SK-N-SH (cell line): ENCODE measurements at regions not wholly inside any gene's neighbourhood (a gene's known extent, or its start where the extent isn't known, plus 50 kb on each side); places are given as distances from the start of the nearest gene placed in this dataset.

Experiments
- CTCF ChIA-PET: fragments of 300-600, 350-600 bp; formaldehyde crosslinking; extraction: SDS; loops from one replicate; lab custom pipeline; 2021; lab: Yijun Ruan, JAX
- POLR2A ChIA-PET: fragments of 350-600 bp; sonication (Branson Sonifier 250); formaldehyde crosslinking; extraction: SDS; loops from one replicate; lab custom pipeline; 2020; ENCODE audit warnings: antibody characterized with exemption, inconsistent platforms; lab: Yijun Ruan, JAX
- DNase-seq: peaks from one replicate; pipeline ENCODE4 v3.0.0; 2012
- H2AFZ ChIP-seq: fragments of 200-600 bp; sonication (generic); 2 replicates; pipeline ENCODE4 v1.8.1; 2016; ENCODE audit warnings: antibody characterized with exemption, mild to moderate bottlenecking, low read depth
- H3F3A ChIP-seq: fragments of 200-600 bp; sonication (generic); replicated peaks from 2 replicates; pipeline ENCODE3; 2016; ENCODE audit warnings: antibody characterized with exemption, mild to moderate bottlenecking; ENCODE audit not compliant: insufficient read depth
- H3K27ac ChIP-seq, 2 experiments: fragments of 200-500 bp in 1 of 2; fragments of 200-600 bp in 1 of 2; sonication (Bioruptor generic) in 1 of 2; sonication (generic), shearing (Covaris generic) in 1 of 2; 2 replicates each; pipeline versions ENCODE4 v1.5.1 to v1.6.1; 2014 to 2016; ENCODE audit warnings: low read depth in 2 of 2, inconsistent platforms in 1 of 2, low read length in 1 of 2, mild to moderate bottlenecking in 1 of 2, mixed read lengths in 1 of 2
- H3K27me3 ChIP-seq: fragments of 200-600 bp; sonication (generic), shearing (Covaris generic); 2 replicates; pipeline ENCODE4 v1.6.1; 2016; ENCODE audit warnings: mixed run types; ENCODE audit not compliant: insufficient read depth
- H3K36me3 ChIP-seq, 2 experiments: fragments of 200-500 bp in 1 of 2; fragments of 200-600 bp in 1 of 2; sonication (Bioruptor generic) in 1 of 2; sonication (generic) in 1 of 2; replicated peaks in 1 of 2; 2 replicates each; pipeline versions ENCODE3 to v1.5.1; 2014 to 2016; ENCODE audit warnings: low read length in 1 of 2, mild to moderate bottlenecking in 1 of 2; ENCODE audit not compliant: insufficient read depth in 2 of 2, control insufficient read depth in 1 of 2
- H3K4me1 ChIP-seq, 2 experiments: fragments of 200-500 bp in 1 of 2; fragments of 200-600 bp in 1 of 2; sonication (Bioruptor generic) in 1 of 2; sonication (generic), shearing (Covaris generic) in 1 of 2; 2 replicates each; pipeline versions ENCODE4 v1.5.1 to v1.6.1; 2014 to 2016; ENCODE audit warnings: low read depth in 1 of 2, low read length in 1 of 2, mixed run types in 1 of 2; ENCODE audit not compliant: insufficient read depth in 2 of 2, control insufficient read depth in 1 of 2
- H3K4me2 ChIP-seq: fragments of 200-600 bp; sonication (generic), shearing (Covaris generic); 2 replicates; pipeline ENCODE4 v1.6.1; 2017; ENCODE audit warnings: mixed run types
- H3K4me3 ChIP-seq, 2 experiments: fragments of 200-500 bp in 1 of 2; fragments of 200-600 bp in 1 of 2; sonication (Bioruptor generic) in 1 of 2; sonication (generic), shearing (Covaris generic) in 1 of 2; 2 replicates each; pipeline versions ENCODE4 v1.5.1 to v1.8.1; 2014 to 2016; ENCODE audit warnings: low read depth in 2 of 2, inconsistent platforms in 1 of 2, low read length in 1 of 2, mild to moderate bottlenecking in 1 of 2, mixed read lengths in 1 of 2, moderate library complexity in 1 of 2
- H3K79me2 ChIP-seq: fragments of 200-600 bp; sonication (generic); 2 replicates; pipeline ENCODE4 v1.8.1; 2017; ENCODE audit warnings: mild to moderate bottlenecking; ENCODE audit not compliant: insufficient read depth
- H3K9ac ChIP-seq: fragments of 200-600 bp; sonication (generic); 2 replicates; pipeline ENCODE4 v1.6.1; 2017; ENCODE audit warnings: mixed run types
- H3K9me2 ChIP-seq: fragments of 200-600 bp; sonication (generic); 2 replicates; pipeline ENCODE4 v1.6.1; 2017; ENCODE audit warnings: mixed run types
- H3K9me3 ChIP-seq: fragments of 200-600 bp; sonication (generic); 2 replicates; pipeline ENCODE4 v1.6.1; 2017; ENCODE audit warnings: mixed run types, mild to moderate bottlenecking, moderate library complexity
- H4K20me1 ChIP-seq: fragments of 200-600 bp; sonication (generic); 2 replicates; pipeline ENCODE4 v1.6.1; 2017; ENCODE audit warnings: mild to moderate bottlenecking, mixed run types; ENCODE audit not compliant: insufficient read depth
- EZH2phosphoT487 ChIP-seq: fragments of 200-600 bp; sonication (generic); IDR thresholded peaks from 2 replicates; pipeline ENCODE4 v1.6.1; 2017; ENCODE audit warnings: low read depth, mixed run types, mild to moderate bottlenecking, antibody characterized with exemption, moderate library complexity, borderline replicate concordance
- GATA2 ChIP-seq: sonication (generic); formaldehyde crosslinking; IDR thresholded peaks from 2 replicates; pipeline ENCODE4 v1.5.0; 2020; ENCODE audit warnings: mild to moderate bottlenecking, missing genetic modification reagents
- JUND ChIP-seq: IDR thresholded peaks from 2 replicates; pipeline ENCODE4 v1.4.0; 2012
- NFIC ChIP-seq: IDR thresholded peaks from 2 replicates; pipeline ENCODE4 v1.4.0; 2012; ENCODE audit warnings: borderline replicate concordance
- RFX5 ChIP-seq: IDR thresholded peaks from 2 replicates; pipeline ENCODE4 v1.6.1; 2012; ENCODE audit warnings: mild to moderate bottlenecking, improper control_type of control experiment, low read length
- SIN3A ChIP-seq: IDR thresholded peaks from 2 replicates; pipeline ENCODE4 v1.6.1; 2012; ENCODE audit warnings: low read depth, mild to moderate bottlenecking, low read length, moderate library complexity, borderline replicate concordance
- WGBS: methylation state at CpG from one replicate; pipeline ENCODE4 v1.1.6; 2017; ENCODE audit warnings: low lambda C conversion rate; 5-methylcytosine and 5-hydroxymethylcytosine counted together
- TF ChIP-seq, protein P1 (sequence below): IDR thresholded peaks from 2 replicates; pipeline ENCODE4; 2012
- TF ChIP-seq, protein P2 (sequence below): fragments of 150-350 bp; IDR thresholded peaks from 2 replicates; pipeline ENCODE4 v1.6.1; 2016; ENCODE audit warnings: mild to moderate bottlenecking, low read depth, low read length
- TF ChIP-seq, protein P3 (sequence below): IDR thresholded peaks from 2 replicates; pipeline ENCODE4 v1.4.0; 2012; ENCODE audit warnings: low read depth
- TF ChIP-seq, protein P4 (sequence below): IDR thresholded peaks from 2 replicates; pipeline ENCODE4 v1.6.1; 2012; ENCODE audit warnings: mild to moderate bottlenecking, low read depth, low read length, moderate library complexity
- TF ChIP-seq, protein P5 (sequence below): IDR thresholded peaks from 2 replicates; pipeline ENCODE4 v1.4.0; 2012; ENCODE audit warnings: low read depth, borderline replicate concordance

DNA sequence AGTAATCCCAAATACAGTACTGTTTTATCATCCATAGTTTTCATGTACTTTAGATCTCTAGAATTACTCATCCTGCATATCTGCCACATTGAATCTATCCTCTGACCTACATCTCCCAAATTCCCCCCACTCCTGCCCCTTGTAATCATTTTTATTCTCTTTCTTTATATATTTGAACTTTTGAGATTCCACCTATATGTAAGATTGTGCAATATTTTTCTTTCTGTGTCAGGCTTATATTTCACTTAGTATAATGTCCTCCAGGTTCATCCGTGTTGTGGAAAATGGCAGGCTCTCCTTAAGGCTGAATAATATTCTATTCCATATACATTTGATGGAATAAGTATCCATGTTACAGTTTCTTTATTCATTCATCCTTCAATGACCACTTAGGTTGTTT is 640.4 kb downstream of the POM121L12 start:
- no peaks in the 10 kb centered on the region for H3K36me3 ChIP-seq
- H3K9me3 ChIP-seq, result peaks cover 16% of the 10 kb centered on the region; the same call in 1 of the 2 replicates
- no peaks in the 10 kb centered on the region for H3F3A ChIP-seq
- ChIA-PET CTCF (no interaction called here), POLR2A (no interaction called here)
- H3K79me2 ChIP-seq, result no peaks in the 10 kb centered on the region
- no peaks in the 10 kb centered on the region for H4K20me1 ChIP-seq
- H3K4me1 ChIP-seq, result no peaks in the 10 kb centered on the region
- 51% methylated on average over 1 of the region's 1 CpG for WGBS
- H3K4me2 ChIP-seq, result no peak overlapping the region
- no peak overlapping the region for H3K9ac ChIP-seq
- peaks cover 4% of the 10 kb centered on the region; the same call in 1 of the 2 replicates for H3K9me2 ChIP-seq
- H3K4me3 ChIP-seq, result no peak overlapping the region
- no peak overlapping the region for H2AFZ ChIP-seq
- no peak for DNase-seq
- TF ChIP-seq, protein P1, sequence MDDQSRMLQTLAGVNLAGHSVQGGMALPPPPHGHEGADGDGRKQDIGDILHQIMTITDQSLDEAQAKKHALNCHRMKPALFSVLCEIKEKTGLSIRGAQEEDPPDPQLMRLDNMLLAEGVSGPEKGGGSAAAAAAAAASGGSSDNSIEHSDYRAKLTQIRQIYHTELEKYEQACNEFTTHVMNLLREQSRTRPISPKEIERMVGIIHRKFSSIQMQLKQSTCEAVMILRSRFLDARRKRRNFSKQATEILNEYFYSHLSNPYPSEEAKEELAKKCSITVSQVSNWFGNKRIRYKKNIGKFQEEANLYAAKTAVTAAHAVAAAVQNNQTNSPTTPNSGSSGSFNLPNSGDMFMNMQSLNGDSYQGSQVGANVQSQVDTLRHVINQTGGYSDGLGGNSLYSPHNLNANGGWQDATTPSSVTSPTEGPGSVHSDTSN, result no peak
- no peak for TF ChIP-seq NFIC
- TF ChIP-seq, protein P2, sequence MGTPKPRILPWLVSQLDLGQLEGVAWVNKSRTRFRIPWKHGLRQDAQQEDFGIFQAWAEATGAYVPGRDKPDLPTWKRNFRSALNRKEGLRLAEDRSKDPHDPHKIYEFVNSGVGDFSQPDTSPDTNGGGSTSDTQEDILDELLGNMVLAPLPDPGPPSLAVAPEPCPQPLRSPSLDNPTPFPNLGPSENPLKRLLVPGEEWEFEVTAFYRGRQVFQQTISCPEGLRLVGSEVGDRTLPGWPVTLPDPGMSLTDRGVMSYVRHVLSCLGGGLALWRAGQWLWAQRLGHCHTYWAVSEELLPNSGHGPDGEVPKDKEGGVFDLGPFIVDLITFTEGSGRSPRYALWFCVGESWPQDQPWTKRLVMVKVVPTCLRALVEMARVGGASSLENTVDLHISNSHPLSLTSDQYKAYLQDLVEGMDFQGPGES, result no peak
- no peak for TF ChIP-seq JUND
- TF ChIP-seq, protein P3, sequence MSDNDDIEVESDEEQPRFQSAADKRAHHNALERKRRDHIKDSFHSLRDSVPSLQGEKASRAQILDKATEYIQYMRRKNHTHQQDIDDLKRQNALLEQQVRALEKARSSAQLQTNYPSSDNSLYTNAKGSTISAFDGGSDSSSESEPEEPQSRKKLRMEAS, result no peak
- no peaks in the 10 kb centered on the region for H3K27me3 ChIP-seq
- no peak overlapping the region for H3K27ac ChIP-seq

DNA sequence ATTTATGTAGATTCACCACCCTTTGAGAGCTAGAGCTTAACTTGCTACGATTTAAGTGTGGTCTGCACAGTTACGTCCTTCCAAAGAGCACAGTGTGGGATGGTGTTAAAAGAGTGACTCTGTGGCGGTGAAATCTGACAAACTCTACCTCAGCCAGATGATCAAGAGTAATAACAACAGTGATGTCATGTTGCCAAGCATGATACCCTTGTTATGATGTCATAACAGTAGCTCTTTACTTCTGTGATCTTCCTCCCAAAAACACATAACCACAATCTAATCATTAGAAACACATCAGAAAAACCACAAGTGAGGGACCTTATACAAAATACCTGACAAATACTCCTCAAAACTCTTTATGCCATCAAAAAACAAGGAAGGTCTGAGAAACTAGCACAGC is 649.3 kb downstream of the POM121L12 start:
- Histone ChIP-seq H3K4me2 (no peak overlapping the region), H3K9me2 (no peaks in the 10 kb centered on the region), H4K20me1 (no peaks in the 10 kb centered on the region), H3K9me3 (peaks cover 13% of the 10 kb centered on the region), H3K4me1 (no peaks in the 10 kb centered on the region), H3K27ac (no peak overlapping the region), H3K9ac (no peak overlapping the region), H3K36me3 (no peaks in the 10 kb centered on the region), H3K27me3 (no peaks in the 10 kb centered on the region), H3K4me3 (no peak overlapping the region), H3F3A (no peaks in the 10 kb centered on the region), H3K79me2 (no peaks in the 10 kb centered on the region), H2AFZ (no peak overlapping the region)
- CTCF ChIA-PET, result interaction anchor here (1.4 kb wide), 1 partner anchor 9 kb away, joined by 4 read pairs; no protein-coding TSS in a partner anchor
- TF ChIP-seq, protein P4, sequence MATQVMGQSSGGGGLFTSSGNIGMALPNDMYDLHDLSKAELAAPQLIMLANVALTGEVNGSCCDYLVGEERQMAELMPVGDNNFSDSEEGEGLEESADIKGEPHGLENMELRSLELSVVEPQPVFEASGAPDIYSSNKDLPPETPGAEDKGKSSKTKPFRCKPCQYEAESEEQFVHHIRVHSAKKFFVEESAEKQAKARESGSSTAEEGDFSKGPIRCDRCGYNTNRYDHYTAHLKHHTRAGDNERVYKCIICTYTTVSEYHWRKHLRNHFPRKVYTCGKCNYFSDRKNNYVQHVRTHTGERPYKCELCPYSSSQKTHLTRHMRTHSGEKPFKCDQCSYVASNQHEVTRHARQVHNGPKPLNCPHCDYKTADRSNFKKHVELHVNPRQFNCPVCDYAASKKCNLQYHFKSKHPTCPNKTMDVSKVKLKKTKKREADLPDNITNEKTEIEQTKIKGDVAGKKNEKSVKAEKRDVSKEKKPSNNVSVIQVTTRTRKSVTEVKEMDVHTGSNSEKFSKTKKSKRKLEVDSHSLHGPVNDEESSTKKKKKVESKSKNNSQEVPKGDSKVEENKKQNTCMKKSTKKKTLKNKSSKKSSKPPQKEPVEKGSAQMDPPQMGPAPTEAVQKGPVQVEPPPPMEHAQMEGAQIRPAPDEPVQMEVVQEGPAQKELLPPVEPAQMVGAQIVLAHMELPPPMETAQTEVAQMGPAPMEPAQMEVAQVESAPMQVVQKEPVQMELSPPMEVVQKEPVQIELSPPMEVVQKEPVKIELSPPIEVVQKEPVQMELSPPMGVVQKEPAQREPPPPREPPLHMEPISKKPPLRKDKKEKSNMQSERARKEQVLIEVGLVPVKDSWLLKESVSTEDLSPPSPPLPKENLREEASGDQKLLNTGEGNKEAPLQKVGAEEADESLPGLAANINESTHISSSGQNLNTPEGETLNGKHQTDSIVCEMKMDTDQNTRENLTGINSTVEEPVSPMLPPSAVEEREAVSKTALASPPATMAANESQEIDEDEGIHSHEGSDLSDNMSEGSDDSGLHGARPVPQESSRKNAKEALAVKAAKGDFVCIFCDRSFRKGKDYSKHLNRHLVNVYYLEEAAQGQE, result no peak
- TF ChIP-seq RFX5 (no peak), EZH2phosphoT487 (no peak), SIN3A (no peak), GATA2 (CRISPR knock-in tag) (no peak)
- TF ChIP-seq, protein P5, sequence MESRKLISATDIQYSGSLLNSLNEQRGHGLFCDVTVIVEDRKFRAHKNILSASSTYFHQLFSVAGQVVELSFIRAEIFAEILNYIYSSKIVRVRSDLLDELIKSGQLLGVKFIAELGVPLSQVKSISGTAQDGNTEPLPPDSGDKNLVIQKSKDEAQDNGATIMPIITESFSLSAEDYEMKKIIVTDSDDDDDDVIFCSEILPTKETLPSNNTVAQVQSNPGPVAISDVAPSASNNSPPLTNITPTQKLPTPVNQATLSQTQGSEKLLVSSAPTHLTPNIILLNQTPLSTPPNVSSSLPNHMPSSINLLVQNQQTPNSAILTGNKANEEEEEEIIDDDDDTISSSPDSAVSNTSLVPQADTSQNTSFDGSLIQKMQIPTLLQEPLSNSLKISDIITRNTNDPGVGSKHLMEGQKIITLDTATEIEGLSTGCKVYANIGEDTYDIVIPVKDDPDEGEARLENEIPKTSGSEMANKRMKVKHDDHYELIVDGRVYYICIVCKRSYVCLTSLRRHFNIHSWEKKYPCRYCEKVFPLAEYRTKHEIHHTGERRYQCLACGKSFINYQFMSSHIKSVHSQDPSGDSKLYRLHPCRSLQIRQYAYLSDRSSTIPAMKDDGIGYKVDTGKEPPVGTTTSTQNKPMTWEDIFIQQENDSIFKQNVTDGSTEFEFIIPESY, result no peak
- DNase-seq, result no peak
- POLR2A ChIA-PET, result no interaction called here
- 22% methylated on average over 3 of the region's 3 CpGs for WGBS
